Large intestine (tissue), 3 donors: ENCODE measurements at regions not wholly inside any gene's neighbourhood (a gene's known extent, or its start where the extent isn't known, plus 50 kb on each side); places are given as distances from the start of the nearest gene placed in this dataset.
A peak's percentile ranks its signal among the peaks of the same experiment; 100 is the strongest.

ENCODE experiments used
- DNase-seq, 2 donors: peaks; one replicate each; pipeline versions ENCODE4 v3.0.0 to v3.0.0-alpha.2; 2013
- H3K27ac ChIP-seq: one replicate; pipeline ENCODE4 v1.5.1; 2013; ENCODE audit warnings: low read length
- H3K27me3 ChIP-seq: 2 replicates; pipeline ENCODE4 v1.6.1; 2013; ENCODE audit warnings: low read length; ENCODE audit not compliant: control insufficient read depth, insufficient read depth
- H3K36me3 ChIP-seq: 2 replicates; pipeline ENCODE4 v1.6.1; 2013; ENCODE audit warnings: low read length; ENCODE audit not compliant: control insufficient read depth, insufficient read depth
- H3K4me1 ChIP-seq: one replicate; pipeline ENCODE4 v1.6.1; 2013; ENCODE audit warnings: low read length; ENCODE audit not compliant: control insufficient read depth, insufficient read depth
- H3K4me3 ChIP-seq: one replicate; pipeline ENCODE4 v1.5.1; 2013; ENCODE audit warnings: low read length
- H3K9me3 ChIP-seq: one replicate; pipeline ENCODE4 v1.6.1; 2013; ENCODE audit warnings: mild to moderate bottlenecking, low read depth, low read length, moderate library complexity; ENCODE audit not compliant: control insufficient read depth
- WGBS: methylation state at CpG from one replicate; pipeline ENCODE4 v1.1.5; 2013; ENCODE audit warnings: low lambda C conversion rate; ENCODE audit not compliant: insufficient coverage; 5-methylcytosine and 5-hydroxymethylcytosine counted together

GRCh38 chr5:110088676-110089436, 399.1 kb downstream of the MAN2A1 start:
- Histone ChIP-seq H3K27ac (no peak overlapping the region), H3K4me3 (no peak overlapping the region), H3K4me1 (no peaks in the 10 kb centered on the region), H3K9me3 (no peaks in the 10 kb centered on the region), H3K36me3 (no peaks in the 10 kb centered on the region), H3K27me3 (no peaks in the 10 kb centered on the region)
- DNase-seq, result no peak
- 17% methylated on average over 1 of the region's 1 CpG for WGBS

DNA sequence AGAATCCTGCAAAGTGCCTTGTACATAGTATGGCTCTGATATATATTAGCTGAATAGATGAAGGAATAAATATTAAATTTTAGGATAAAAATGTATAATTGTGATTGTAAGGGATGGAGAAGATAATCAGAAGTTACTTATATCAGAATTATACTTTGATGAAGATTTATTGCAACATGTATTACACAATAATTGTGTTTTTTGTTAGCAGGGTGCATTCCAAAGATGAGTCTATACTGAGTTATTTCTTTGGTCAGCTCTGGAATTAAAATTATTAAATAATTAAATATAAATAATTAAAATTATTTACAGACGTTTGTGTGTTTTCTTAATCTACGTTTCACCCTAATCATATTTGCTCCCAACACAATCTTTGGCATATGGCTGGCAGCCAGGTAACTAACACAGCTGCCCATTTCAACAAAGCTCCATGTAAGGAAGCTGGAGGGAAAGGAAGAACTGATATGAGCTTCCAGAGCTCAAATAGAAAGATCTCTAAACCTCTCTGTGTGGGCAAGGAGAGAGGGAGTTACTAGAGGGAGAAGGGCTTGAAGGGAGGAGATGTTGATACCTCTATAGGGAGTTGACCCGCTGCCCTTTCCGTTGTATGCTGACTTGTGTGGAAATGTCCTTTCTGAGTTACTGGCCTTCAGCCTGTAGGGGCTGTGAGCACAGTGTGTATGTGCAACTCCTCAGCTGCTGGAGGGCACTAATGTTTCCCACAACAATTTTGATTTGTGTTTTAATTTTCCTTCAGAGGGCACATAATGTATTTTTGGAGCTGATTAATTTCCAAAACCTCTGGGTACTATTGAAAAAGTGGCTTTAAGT, 403.4 kb downstream of the MAN2A1 start:
- no peaks in the 10 kb centered on the region for H3K27me3 ChIP-seq
- no CpG with 5 or more reads among the region's 4 CpGs for WGBS
- H3K4me1 ChIP-seq, result no peaks in the 10 kb centered on the region
- H3K27ac ChIP-seq, result no peak overlapping the region
- peak in 1 of 2 donors; percentile 24 for DNase-seq
- no peaks in the 10 kb centered on the region for H3K36me3 ChIP-seq
- H3K4me3 ChIP-seq, result no peak overlapping the region
- no peaks in the 10 kb centered on the region for H3K9me3 ChIP-seq

- no CpG with 5 or more reads among the region's 2 CpGs for WGBS
- DNase-seq, result no peak
- Histone ChIP-seq H3K36me3 (no peaks in the 10 kb centered on the region), H3K4me3 (no peak overlapping the region), H3K27me3 (no peaks in the 10 kb centered on the region), H3K9me3 (no peaks in the 10 kb centered on the region), H3K4me1 (no peaks in the 10 kb centered on the region), H3K27ac (no peak overlapping the region)
Observed at GRCh38 chr5:110094109-110094508, 404.4 kb downstream of the MAN2A1 start.

- Histone ChIP-seq H3K27me3 (no peaks in the 10 kb centered on the region), H3K36me3 (no peaks in the 10 kb centered on the region), H3K27ac (no peak overlapping the region), H3K4me3 (no peak overlapping the region), H3K9me3 (no peaks in the 10 kb centered on the region), H3K4me1 (no peaks in the 10 kb centered on the region)
- no peak for DNase-seq
Observed at GRCh38 chr5:110094548-110094947, 404.8 kb downstream of the MAN2A1 start.

- Histone ChIP-seq H3K36me3 (no peaks in the 10 kb centered on the region), H3K27me3 (no peaks in the 10 kb centered on the region), H3K27ac (no peak overlapping the region), H3K9me3 (no peaks in the 10 kb centered on the region), H3K4me1 (no peaks in the 10 kb centered on the region), H3K4me3 (no peak overlapping the region)
- no peak for DNase-seq
- no CpG with 5 or more reads among the region's 1 CpG for WGBS
Observed at GRCh38 chr5:110096419-110096818, 406.7 kb downstream of the MAN2A1 start.

GRCh38 chr5:110099572-110099971, 409.8 kb downstream of the MAN2A1 start:
- Histone ChIP-seq H3K27ac (no peak overlapping the region), H3K9me3 (no peaks in the 10 kb centered on the region), H3K4me3 (no peak overlapping the region), H3K36me3 (no peaks in the 10 kb centered on the region), H3K27me3 (no peaks in the 10 kb centered on the region), H3K4me1 (no peaks in the 10 kb centered on the region)
- no peak for DNase-seq

DNA sequence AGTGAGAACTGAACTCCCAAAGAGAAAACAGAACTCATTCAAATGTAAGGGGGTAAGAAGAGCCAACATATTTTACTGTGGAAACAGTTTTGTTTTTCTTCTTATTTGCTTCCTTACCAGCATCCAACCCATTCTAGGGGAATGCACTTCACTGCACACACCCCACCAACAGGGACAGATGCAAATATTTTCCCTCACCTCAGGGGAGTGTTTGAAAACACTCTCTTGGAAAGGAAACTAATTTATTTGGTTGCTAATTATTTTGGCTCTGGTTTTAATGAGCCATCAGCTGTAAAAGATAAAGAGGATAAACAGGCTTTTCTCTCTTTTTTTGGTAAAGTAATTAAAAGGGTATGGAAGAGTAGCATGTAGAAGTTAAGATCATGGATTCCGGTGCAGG, 413.4 kb downstream of the MAN2A1 start:
- Histone ChIP-seq H3K4me1 (peaks cover 6% of the 10 kb centered on the region), H3K9me3 (no peaks in the 10 kb centered on the region), H3K27me3 (no peaks in the 10 kb centered on the region), H3K36me3 (no peaks in the 10 kb centered on the region), H3K27ac (no peak overlapping the region), H3K4me3 (no peak overlapping the region)
- DNase-seq, result no peak
- WGBS, result no CpG with 5 or more reads among the region's 1 CpG

DNA sequence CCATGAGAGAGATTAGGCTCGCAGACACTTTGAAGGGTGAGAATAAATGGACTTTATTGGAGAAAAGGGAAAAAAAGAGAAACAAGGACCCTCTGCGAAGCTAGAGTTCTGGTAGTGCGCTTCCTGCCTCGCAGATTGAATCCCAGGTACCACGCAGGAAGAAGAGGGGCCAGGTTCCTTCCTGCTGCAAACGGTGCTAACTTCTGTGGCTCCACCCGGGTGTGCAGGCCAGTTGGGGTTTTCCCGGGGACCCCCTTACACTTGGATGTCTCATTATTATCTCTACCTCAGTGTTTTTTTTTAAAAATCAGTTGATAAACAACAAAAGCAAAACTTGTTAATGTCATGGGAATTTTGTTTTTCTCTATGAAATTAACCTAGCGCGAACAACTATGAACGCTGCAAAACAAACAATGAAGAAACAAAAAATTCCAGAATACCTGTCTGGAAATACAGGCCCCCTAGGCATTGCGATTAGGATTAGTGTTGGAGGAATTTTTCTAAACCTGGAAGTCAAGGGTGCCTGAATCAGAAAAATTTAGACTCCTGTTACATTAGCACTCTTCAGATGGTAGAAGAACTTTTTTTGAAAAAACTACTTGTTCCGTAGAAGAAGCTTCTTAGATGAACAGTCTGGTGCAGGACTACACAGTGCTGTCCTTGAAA, 414.5 kb downstream of the MAN2A1 start:
- 100% methylated on average over 3 of the region's 13 CpGs for WGBS
- H3K27ac ChIP-seq, result no peak overlapping the region
- H3K27me3 ChIP-seq, result no peaks in the 10 kb centered on the region
- no peak for DNase-seq
- no peak overlapping the region for H3K4me3 ChIP-seq
- peaks cover 6% of the 10 kb centered on the region for H3K4me1 ChIP-seq
- peaks cover 3% of the 10 kb centered on the region for H3K9me3 ChIP-seq
- no peaks in the 10 kb centered on the region for H3K36me3 ChIP-seq

DNA sequence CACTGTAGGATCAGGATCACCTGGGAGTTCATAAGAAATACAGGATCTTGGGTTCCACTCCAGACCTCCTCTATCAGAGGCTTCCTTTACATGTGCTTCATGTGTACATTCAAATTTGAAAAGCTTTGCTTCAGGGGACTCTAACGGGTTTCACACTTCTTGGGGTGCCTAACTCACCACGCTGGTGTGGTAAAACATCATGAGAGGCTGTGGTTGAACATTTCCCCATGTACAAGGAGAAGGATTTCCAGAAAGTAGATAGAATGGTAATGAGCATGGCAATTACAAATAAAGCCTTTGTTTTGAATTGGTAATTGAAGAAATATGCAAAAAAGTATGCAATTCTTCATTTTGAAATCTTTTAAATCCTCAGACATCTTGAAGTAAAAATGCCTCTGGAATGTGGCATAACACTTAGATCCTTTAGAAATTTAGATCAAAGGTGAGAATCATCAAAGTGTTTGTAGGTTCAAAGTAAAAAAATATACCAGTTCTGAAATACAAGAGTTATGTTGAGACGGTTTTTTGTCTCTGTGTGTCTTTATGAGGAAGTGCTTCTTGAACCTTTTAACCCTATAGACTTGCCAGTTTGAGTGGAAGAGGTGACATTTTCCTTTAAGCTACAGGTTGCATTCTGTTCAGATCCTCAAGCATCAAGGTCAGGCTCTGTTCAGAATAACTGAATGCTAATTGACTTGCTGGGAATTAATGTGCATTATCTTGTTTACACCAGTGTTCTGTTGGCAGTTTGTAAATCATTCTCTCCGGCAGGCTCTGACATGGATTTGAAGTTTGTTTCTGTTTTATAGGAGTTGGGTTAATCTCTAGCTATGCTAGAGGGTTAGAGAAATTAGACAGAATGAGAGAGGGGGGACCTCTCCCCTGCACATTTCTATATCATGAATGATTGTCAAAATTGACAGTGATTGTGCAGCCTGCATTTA, 415.3 kb downstream of the MAN2A1 start:
- no CpG with 5 or more reads among the region's 4 CpGs for WGBS
- H3K9me3 ChIP-seq, result peaks cover 3% of the 10 kb centered on the region
- H3K4me1 ChIP-seq, result peaks cover 6% of the 10 kb centered on the region
- no peak overlapping the region for H3K27ac ChIP-seq
- H3K27me3 ChIP-seq, result no peaks in the 10 kb centered on the region
- peak in 1 of 2 donors; percentile 10 for DNase-seq
- no peak overlapping the region for H3K4me3 ChIP-seq
- H3K36me3 ChIP-seq, result no peaks in the 10 kb centered on the region

DNA sequence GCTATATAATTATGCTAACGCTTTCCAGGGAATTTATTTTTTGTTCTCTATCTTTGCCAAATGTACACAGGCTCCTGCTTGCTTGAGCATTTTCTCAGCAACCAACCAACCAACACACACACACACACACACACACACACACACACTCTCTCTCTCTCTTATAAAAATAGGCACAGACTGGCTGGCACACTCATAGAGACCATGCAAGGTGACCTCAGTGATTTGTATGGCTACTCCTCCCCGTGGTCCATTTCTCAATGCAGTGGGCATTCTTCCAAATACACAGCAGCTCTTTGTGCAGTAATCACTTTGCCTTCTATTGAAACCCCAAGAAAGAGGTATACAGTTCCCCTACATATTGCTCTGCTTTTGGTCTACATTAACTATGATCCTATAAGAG, 416.0 kb downstream of the MAN2A1 start:
- peaks cover 6% of the 10 kb centered on the region for H3K4me1 ChIP-seq
- peaks cover 3% of the 10 kb centered on the region for H3K9me3 ChIP-seq
- DNase-seq, result no peak
- H3K27ac ChIP-seq, result no peak overlapping the region
- 82% methylated on average over 2 of the region's 2 CpGs for WGBS
- H3K4me3 ChIP-seq, result no peak overlapping the region
- H3K27me3 ChIP-seq, result no peaks in the 10 kb centered on the region
- no peaks in the 10 kb centered on the region for H3K36me3 ChIP-seq
